ENCODE measurements at regions not wholly inside any gene's neighbourhood (a gene's known extent, or its start where the extent isn't known, plus 50 kb on each side); places are given as distances from the start of the nearest gene placed in this dataset.
"Not testable (repeated sequence)": the region's sequence is repeated elsewhere in the genome, so short reads cannot be mapped to it uniquely, and the experiment has no call there.

DNA sequence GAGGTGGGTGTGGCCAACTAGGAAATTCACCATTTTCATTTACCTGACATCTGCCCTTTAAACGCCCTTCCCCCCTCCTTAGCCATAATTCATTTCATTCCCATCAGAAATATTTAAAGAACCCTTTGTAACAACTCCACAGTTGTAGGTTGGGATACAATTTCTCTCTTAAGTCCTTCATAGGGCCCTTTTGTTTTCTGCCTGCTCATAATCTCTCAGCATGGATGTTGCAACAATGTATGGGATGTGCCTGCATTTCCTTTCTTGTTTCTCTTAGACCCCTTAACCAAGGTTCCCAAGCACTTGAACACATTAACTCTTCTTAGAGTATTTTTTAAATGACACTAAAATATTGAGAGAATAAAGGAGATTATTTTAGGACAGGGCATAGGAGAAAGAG lies 51.7 kb upstream of the MYO10 start:
- DNase-seq = no peak

- DNase-seq = not testable (repeated sequence)
Measured at GRCh38 chr5:16990817-16991520, 54.9 kb upstream of the MYO10 start.

DNA sequence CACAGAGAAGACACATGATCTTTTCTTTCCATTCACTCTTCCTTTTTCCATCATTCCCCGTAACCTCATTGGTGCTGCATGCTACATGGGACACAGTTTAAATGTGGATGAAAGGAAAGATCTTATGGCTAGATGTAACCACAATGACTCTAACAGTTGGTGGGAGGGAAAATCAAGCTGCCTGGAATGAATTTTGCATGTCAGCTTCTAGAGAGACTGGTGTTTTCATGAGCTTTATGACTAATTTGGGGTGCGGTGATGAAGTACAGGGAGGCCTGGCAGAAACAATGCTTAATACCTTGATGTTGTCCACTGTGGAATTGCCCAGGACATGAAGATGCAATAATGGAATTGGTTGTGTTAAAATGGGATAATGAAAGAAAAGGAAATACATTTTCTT lies 55.9 kb upstream of the MYO10 start:
- no peak for DNase-seq

DNA sequence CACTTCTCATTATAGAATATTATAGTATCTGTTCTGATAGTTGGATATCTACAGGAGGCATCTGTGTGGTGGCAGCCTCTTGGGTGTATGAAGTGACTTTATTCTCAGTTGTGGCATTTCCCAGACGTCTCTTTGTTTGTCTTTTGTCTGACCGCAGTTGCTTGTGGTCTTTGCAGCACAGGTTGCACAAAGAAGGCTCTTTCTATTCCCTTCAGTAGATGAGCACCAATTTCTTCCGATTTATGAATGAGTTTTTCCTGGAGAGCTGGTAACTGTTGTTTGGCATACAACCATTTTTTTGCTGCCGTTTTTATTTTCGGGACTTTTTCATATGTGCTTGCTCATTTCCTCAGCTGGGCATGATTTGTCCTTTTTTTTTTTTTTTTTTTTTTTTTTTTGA lies 56.4 kb upstream of the MYO10 start:
- DNase-seq = no peak

GRCh38 chr5:16994565-16994964 lies 58.5 kb upstream of the MYO10 start:
- DNase-seq = no peak

DNA sequence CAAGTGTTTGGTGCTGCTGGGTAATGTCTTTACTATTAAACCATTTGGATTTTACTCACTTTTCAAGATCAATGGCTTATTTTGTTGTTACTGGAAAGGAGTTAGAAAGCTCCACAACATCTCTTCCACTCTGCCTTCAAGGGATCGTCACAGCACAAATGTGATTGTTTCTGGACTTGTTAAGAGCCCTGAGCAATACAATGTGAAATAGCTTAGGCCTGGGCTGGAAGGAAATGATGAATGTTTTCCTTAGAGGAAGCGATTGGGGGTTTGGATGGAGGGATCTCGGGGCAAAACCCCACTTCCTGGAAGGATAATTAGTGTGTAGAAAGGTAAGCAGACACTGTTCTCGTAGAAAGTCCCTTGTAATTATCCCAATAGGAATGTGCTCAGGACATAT lies 59.3 kb upstream of the MYO10 start:
- no peak for DNase-seq

DNA sequence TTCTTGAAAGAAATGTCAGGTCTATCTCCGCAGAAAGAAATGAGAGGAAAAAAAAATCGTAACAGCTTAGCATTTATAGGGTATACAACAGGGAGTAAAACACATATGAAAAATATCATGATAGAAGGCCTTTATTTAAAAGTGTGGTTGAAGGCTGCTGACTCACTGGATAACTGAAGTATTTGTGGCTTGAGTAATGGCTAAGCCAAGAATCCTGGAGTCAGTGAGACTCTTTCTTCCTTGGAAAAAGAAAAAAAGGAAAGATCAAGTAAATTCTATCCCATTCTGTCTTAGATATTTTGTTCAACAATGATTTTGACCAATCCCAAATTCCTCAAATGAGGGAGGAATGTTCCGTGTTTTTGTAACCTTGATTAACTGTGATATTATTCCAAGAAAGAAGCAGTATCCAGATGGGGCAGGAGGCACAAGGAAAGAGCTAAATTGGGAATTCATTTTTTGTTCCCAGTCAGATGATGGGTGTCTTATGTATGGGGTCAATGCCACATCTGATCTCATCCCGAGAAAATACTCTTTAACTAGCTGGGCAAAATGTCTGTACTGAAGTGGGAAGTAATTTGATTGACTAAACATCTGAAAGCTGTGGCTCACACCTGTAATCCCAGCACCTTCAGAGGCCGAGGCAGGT lies 64.3 kb upstream of the MYO10 start:
- no peak for DNase-seq

- DNase-seq = no peak
Measured at GRCh38 chr5:17001428-17001827, 65.3 kb upstream of the MYO10 start.

GRCh38 chr5:17004441-17005106 lies 68.5 kb upstream of the MYO10 start:
- no peak for DNase-seq

- DNase-seq = no peak
Measured at GRCh38 chr5:17005107-17005828, 69.2 kb upstream of the MYO10 start.

DNA sequence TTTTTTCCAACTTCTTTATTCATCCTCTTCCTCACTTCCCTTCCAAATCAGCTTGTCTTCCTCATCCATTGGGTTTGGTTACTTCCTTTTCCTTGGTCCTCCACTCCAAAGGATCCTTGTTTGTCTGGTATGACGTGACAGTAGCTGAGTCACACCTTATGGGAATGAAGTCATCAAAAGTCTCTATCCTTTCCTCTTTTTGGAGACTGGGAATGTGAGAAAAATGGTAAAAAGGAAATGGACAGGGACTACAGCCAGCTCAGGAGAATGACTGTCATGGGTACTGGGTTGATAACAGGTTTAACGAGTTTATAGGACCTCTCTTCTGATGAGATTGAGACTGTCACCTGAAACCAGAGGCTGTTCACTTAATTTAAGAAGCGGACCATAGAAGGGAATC lies 76.2 kb upstream of the MYO10 start:
- no peak for DNase-seq

DNA sequence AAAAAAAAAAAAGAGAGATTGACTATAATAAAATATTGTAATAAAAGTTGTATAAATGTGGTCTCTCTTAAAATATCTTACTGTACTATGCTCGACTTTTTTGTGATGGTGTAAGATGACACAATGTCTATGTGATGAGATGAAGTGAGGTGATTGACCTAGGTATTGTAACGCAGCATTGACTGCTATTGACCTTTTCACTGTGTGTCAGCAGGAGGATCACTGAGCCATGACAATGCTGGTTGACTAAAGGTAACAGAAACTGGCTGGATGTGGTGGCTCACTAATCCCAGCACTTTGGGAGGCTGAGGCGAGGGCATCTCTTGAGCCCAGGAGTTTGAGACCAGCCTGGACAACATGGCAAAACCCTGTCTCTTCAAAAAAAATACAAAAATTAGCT lies 78.6 kb upstream of the MYO10 start:
- no peak for DNase-seq

DNA sequence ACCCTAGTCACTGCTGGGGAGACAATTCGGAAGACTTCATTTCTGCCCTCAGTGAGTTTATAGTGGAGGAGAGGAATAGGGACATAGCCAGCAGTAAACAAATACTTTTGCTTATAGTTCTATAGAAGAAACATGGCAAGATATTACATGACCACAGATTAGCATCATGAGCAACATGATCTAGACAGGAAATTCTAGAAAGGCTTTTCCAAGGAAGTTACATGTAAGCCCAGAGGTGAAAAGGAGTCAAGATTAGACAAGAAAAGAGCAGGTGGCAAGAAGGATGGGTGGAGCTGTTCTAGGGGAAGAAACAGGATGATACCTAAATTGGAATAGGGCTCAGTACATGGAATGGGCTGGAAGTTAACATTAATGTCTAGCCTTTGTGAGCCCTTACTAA lies 82.8 kb upstream of the MYO10 start:
- DNase-seq = no peak

- DNase-seq = no peak
Measured at GRCh38 chr5:17019324-17019723, 83.2 kb upstream of the MYO10 start.

GRCh38 chr5:17020678-17021601 lies 84.9 kb upstream of the MYO10 start:
- DNase-seq = no peak

- DNase-seq = no peak
Measured at GRCh38 chr5:17021602-17021932, 85.5 kb upstream of the MYO10 start.

DNA sequence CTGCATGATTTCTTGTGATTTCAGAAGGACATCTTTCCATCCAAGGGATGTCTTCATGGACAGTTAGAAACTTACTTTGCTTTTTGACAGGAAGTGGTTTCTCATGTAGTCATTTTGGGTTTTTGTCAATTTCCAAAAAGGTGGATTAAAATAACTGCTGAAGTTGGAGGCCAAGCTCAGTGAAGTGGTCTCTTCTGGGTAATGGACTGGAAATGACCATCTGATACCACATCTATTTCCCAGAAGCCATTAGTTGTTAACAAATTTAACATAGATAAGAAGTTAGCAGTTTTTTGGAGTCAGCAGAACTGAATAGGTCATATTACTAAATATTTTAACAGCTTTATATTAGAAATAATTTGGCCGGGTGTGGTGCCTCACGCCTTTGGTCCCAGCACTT lies 86.2 kb upstream of the MYO10 start:
- no peak for DNase-seq

DNA sequence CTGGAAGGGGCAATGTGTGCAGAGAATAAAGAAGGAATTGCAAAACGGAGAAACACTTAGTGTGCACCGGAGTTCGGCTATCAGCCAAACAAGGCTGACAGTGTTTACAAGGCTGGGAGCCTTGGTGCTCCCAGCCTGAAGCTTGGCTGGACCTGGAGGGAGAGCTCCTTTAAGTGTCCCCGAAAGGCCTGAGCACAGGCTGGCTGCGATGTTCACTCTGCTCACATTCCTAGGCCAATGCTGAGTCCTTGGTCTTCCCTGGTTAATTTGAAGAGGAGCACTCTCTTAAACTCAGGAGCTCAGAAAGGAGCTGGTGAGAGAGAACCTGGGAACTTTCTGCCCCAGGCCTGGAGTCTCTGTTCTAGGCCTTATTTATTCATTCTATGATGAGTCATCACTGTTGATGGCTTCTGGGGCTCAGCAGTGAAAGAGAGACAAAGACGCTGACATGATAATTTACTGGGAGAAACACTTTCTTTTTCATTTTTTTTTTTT lies 88.6 kb upstream of the MYO10 start:
- no peak for DNase-seq

- DNase-seq = not testable (repeated sequence)
Measured at GRCh38 chr5:17031659-17032277, 95.7 kb upstream of the MYO10 start.

GRCh38 chr5:17032314-17032985 lies 96.4 kb upstream of the MYO10 start:
- not testable (repeated sequence) for DNase-seq

- DNase-seq = not testable (repeated sequence)
Measured at GRCh38 chr5:17034992-17035391, 98.9 kb upstream of the MYO10 start.

All from CD4-positive, alpha-beta T cell treated with Interferon alpha-2 for 1 hour (primary cell).